HepG2 (cell line): ENCODE measurements at regions not wholly inside any gene's neighbourhood (a gene's known extent, or its start where the extent isn't known, plus 50 kb on each side); places are given as distances from the start of the nearest gene placed in this dataset.

Experiments used
- IKZF1 ChIP-seq: fragments of 450-650 bp; IDR thresholded peaks from 2 replicates; pipeline ENCODE4 v1.7.1; 2016
- TF ChIP-seq, protein P1 (sequence below): IDR thresholded peaks from 2 replicates; pipeline ENCODE4 v1.6.1; 2012; ENCODE audit warnings: inconsistent platforms
- TF ChIP-seq, protein P2 (sequence below): sonication (generic); formaldehyde crosslinking; IDR thresholded peaks from 2 replicates; pipeline ENCODE4 v1.5.0; 2020; ENCODE audit warnings: mild to moderate bottlenecking, missing genetic modification reagents, moderate library complexity

DNA sequence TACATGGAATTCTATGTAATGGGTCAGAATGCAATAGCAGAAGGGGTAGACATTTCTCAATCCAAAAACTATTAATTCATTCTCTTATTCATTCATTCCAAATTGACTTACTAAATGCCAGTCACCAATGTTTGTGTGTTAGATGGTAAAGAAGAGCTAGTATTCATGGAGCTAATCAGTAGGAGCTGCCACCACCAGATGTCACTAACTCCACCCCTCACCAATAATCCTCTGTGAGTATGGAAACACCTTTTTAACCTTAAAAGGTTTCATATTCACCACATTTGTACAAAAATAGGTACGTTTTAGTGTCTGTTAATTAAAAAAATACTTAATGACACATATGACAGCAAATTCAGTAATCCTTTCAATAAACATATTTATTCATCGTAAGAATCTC is 131.8 kb upstream of the PKN2 start:
- TF ChIP-seq, protein P1, sequence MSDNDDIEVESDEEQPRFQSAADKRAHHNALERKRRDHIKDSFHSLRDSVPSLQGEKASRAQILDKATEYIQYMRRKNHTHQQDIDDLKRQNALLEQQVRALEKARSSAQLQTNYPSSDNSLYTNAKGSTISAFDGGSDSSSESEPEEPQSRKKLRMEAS = no peak
- no peak for TF ChIP-seq IKZF1
- TF ChIP-seq, protein P2, sequence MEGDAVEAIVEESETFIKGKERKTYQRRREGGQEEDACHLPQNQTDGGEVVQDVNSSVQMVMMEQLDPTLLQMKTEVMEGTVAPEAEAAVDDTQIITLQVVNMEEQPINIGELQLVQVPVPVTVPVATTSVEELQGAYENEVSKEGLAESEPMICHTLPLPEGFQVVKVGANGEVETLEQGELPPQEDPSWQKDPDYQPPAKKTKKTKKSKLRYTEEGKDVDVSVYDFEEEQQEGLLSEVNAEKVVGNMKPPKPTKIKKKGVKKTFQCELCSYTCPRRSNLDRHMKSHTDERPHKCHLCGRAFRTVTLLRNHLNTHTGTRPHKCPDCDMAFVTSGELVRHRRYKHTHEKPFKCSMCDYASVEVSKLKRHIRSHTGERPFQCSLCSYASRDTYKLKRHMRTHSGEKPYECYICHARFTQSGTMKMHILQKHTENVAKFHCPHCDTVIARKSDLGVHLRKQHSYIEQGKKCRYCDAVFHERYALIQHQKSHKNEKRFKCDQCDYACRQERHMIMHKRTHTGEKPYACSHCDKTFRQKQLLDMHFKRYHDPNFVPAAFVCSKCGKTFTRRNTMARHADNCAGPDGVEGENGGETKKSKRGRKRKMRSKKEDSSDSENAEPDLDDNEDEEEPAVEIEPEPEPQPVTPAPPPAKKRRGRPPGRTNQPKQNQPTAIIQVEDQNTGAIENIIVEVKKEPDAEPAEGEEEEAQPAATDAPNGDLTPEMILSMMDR (CRISPR knock-in tag) = no peak
